ENCODE measurements at regions not wholly inside any gene's neighbourhood (a gene's known extent, or its start where the extent isn't known, plus 50 kb on each side); places are given as distances from the start of the nearest gene placed in this dataset.

DNA sequence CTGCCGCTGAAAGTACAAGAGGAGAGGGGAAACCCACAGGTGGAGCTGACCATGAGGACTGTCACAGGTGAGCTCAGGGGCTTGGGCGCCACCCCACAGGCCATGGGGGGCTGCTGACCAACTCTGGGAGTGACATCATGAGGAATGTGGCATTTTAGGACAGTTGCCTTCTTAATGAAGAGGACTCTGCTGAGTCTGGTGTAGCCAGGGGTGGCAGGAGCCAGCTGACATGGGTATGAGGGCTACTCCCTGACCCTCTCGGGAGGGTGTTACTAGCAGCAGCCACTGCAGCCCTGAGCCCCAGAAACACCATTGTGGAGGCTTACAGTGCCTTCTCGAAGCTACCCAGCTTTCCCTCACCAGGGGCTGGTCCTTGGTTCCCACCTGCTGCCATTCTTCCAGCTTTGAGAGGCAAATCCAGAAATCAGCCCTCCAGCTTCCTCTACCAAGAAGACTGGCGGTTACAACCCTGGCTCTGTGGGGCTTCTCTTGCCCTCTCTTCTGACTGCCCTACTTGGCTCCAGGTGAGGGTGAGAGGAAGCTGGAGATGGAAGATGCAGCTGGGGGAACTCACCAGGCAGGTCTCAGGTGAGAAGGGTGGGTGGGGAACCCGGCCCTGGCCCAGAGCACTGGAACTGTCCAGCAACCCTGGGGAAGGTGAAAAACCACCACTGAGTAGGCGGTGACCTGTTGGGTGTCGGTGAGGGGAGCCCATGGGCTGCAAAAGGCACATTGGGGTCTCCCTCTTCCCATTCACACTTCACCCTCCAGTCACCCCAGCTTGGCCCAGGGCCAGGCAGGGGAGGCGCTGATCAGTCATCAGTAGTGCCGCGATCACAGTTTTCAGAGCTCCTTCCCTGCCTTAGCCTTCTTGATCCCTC is 98.5 kb downstream of the MCFD2 start:
- TF ChIP-seq, protein P1, sequence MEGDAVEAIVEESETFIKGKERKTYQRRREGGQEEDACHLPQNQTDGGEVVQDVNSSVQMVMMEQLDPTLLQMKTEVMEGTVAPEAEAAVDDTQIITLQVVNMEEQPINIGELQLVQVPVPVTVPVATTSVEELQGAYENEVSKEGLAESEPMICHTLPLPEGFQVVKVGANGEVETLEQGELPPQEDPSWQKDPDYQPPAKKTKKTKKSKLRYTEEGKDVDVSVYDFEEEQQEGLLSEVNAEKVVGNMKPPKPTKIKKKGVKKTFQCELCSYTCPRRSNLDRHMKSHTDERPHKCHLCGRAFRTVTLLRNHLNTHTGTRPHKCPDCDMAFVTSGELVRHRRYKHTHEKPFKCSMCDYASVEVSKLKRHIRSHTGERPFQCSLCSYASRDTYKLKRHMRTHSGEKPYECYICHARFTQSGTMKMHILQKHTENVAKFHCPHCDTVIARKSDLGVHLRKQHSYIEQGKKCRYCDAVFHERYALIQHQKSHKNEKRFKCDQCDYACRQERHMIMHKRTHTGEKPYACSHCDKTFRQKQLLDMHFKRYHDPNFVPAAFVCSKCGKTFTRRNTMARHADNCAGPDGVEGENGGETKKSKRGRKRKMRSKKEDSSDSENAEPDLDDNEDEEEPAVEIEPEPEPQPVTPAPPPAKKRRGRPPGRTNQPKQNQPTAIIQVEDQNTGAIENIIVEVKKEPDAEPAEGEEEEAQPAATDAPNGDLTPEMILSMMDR (IDR thresholded peaks at IDR 0.05): no peak
- TF ChIP-seq POLR2A (IDR thresholded peaks at IDR 0.05): no peak

All from Peyer's patch (tissue), 4 donors.